HCT116 (cell line): ENCODE measurements at regions not wholly inside any gene's neighbourhood (a gene's known extent, or its start where the extent isn't known, plus 50 kb on each side); places are given as distances from the start of the nearest gene placed in this dataset.

Experiments
- ATAC-seq: fragments of 200-7000 bp; cut with Tn5 transposase; 2 replicates; pipeline ENCODE4 v1.9.1; 2020; ENCODE audit warnings: mild to moderate bottlenecking, moderate library complexity
- BruUV-seq: library from RNA; stranded (reverse); fragments of 400-500 nt; replicated peaks from 2 replicates; lab custom pipeline; 2021; lab: Mats Ljungman, UMichigan
- CTCF ChIA-PET: fragments of 300-600 bp; sonication (Branson Sonifier 250); formaldehyde crosslinking; loops from one replicate; lab custom pipeline; 2021; ENCODE audit warnings: antibody characterized with exemption; lab: Charles Lee
- POLR2A ChIA-PET: fragments of 300-600, 350-600 bp; sonication (Branson Sonifier 250); formaldehyde crosslinking; loops from one replicate; lab custom pipeline; 2021; ENCODE audit warnings: antibody characterized with exemption; lab: Charles Lee
- RAD21 ChIA-PET, 2 experiments: fragments of 300-600 bp; sonication (Branson Sonifier 250); formaldehyde crosslinking; loops; one replicate each; lab custom pipeline; 2023; ENCODE audit warnings: low total read pairs in 2 of 2; ENCODE audit not compliant: uncharacterized antibody in 2 of 2, unreplicated experiment in 2 of 2, low non-redundant PET in 1 of 2; lab: Charles Lee
- DNase-seq: peaks from one replicate; pipeline ENCODE4 v3.0.0-alpha.2; 2010; ENCODE audit warnings: low read depth, low spot score
- H2AFZ ChIP-seq: fragments of 200-600 bp; shearing (Covaris generic), sonication (generic); 2 replicates; pipeline ENCODE4 v1.6.1; 2017; ENCODE audit warnings: low read depth, mixed run types, mixed read lengths, antibody characterized with exemption, low read length; ENCODE audit not compliant: poor library complexity, severe bottlenecking
- H3K27ac ChIP-seq: 2 replicates; pipeline ENCODE4 v1.5.1; 2012; ENCODE audit warnings: low read depth, low read length
- H3K27me3 ChIP-seq: fragments of 200-600 bp; sonication (generic); 2 replicates; pipeline ENCODE4 v1.6.1; 2016; ENCODE audit warnings: mixed run types, low read length, mixed read lengths; ENCODE audit not compliant: insufficient read depth
- H3K36me3 ChIP-seq, 2 experiments: fragments of 200-500 bp in 1 of 2; fragments of 200-600 bp in 1 of 2; sonication (Bioruptor generic) in 1 of 2; sonication (generic) in 1 of 2; 2 replicates each; pipeline versions ENCODE4 v1.5.1 to v1.6.1; 2014 to 2016; ENCODE audit warnings: low read length in 2 of 2, inconsistent platforms in 1 of 2, mixed read lengths in 1 of 2, mixed run types in 1 of 2; ENCODE audit not compliant: insufficient read depth in 2 of 2, control insufficient read depth in 1 of 2
- H3K4me1 ChIP-seq, 2 experiments: fragments of 200-600 bp in 1 of 2; sonication (generic) in 1 of 2; 2 replicates each; pipeline versions ENCODE4 v1.5.1 to v1.6.1; 2012 to 2017; ENCODE audit warnings: low read length in 2 of 2, inconsistent platforms in 1 of 2, mild to moderate bottlenecking in 1 of 2, mixed read lengths in 1 of 2, mixed run types in 1 of 2, moderate library complexity in 1 of 2; ENCODE audit not compliant: insufficient read depth in 2 of 2, control insufficient read depth in 1 of 2
- H3K4me2 ChIP-seq: fragments of 200-600 bp; sonication (generic); 2 replicates; pipeline ENCODE4 v1.6.1; 2017; ENCODE audit warnings: mixed run types, low read length, mixed read lengths
- H3K4me3 ChIP-seq, 2 experiments: fragments of 200-600 bp in 1 of 2; sonication (generic) in 1 of 2; replicated peaks in 1 of 2; 2 replicates each; pipeline ENCODE4 v1.5.1; 2011 to 2016; ENCODE audit warnings: low read length in 2 of 2, control low read depth in 1 of 2, low read depth in 1 of 2, mild to moderate bottlenecking in 1 of 2, mixed read lengths in 1 of 2, mixed run types in 1 of 2
- H3K79me2 ChIP-seq: fragments of 200-600 bp; sonication (generic); 2 replicates; pipeline ENCODE4 v1.6.1; 2017; ENCODE audit warnings: mild to moderate bottlenecking, mixed run types, low read length, moderate library complexity, mixed read lengths; ENCODE audit not compliant: insufficient read depth
- H3K9ac ChIP-seq: fragments of 200-600 bp; sonication (generic); 2 replicates; pipeline ENCODE4 v1.6.1; 2016; ENCODE audit warnings: low read length, mixed read lengths
- H3K9me2 ChIP-seq: fragments of 200-600 bp; sonication (generic), shearing (Covaris generic); 2 replicates; pipeline ENCODE4 v1.6.1; 2017; ENCODE audit warnings: mixed run types, mild to moderate bottlenecking, moderate library complexity; ENCODE audit not compliant: insufficient read depth
- H3K9me3 ChIP-seq, 2 experiments: fragments of 200-500 bp in 1 of 2; fragments of 200-600 bp in 1 of 2; sonication (Bioruptor generic) in 1 of 2; sonication (generic) in 1 of 2; 2 replicates each; pipeline ENCODE4 v1.6.1; 2014 to 2017; ENCODE audit warnings: low read length in 2 of 2, mixed read lengths in 2 of 2, inconsistent platforms in 1 of 2, low read depth in 1 of 2, mild to moderate bottlenecking in 1 of 2, mixed run types in 1 of 2, moderate library complexity in 1 of 2; ENCODE audit not compliant: control insufficient read depth in 1 of 2, insufficient read depth in 1 of 2
- H4K20me1 ChIP-seq: fragments of 200-600 bp; sonication (generic), shearing (Covaris generic); 2 replicates; pipeline ENCODE4 v1.6.1; 2017; ENCODE audit warnings: mixed run types, mild to moderate bottlenecking, moderate library complexity; ENCODE audit not compliant: insufficient read depth
- CBX3 ChIP-seq: IDR thresholded peaks from 2 replicates; pipeline ENCODE4 v1.6.1; 2012; ENCODE audit warnings: low read depth
- POLR2A ChIP-seq: IDR thresholded peaks from 2 replicates; pipeline ENCODE4 v1.7.0; 2011; ENCODE audit warnings: borderline replicate concordance; ENCODE audit not compliant: insufficient read depth, insufficient read length; ENCODE audit errors: extremely low read depth
- SP1 ChIP-seq: IDR thresholded peaks from 2 replicates; pipeline ENCODE4 v1.6.1; 2012; ENCODE audit warnings: low read depth
- YY1 ChIP-seq: IDR thresholded peaks from 2 replicates; pipeline ENCODE4 v1.6.1; 2011; ENCODE audit warnings: low read length, low read depth, moderate library complexity, mild to moderate bottlenecking; ENCODE audit not compliant: insufficient replicate concordance; ENCODE audit errors: extremely low read depth
- intact Hi-C: fragments of 100-400 bp; cut with micrococcal nuclease; formaldehyde crosslinking; loops from 2 replicates; pipeline ENCODE4 v1.10.0; 2022

- TF ChIP-seq CBX3, result peak; percentile 57; the same call in 1 of the 2 replicates
- TF ChIP-seq YY1, result no peak
- Histone ChIP-seq H3K4me1 (peaks cover 0 to 3% of the 10 kb centered on the region in 2 experiments; a peak in 2 of 4 replicates), H3K9me3 (peaks cover 0 to 8% of the 10 kb centered on the region in 2 experiments; a peak in 1 of 4 replicates), H3K9ac (no peak overlapping the region), H3K4me3 (no peak overlapping the region), H3K27ac (no peak overlapping the region), H4K20me1 (no peaks in the 10 kb centered on the region), H3K36me3 (0 out of 4 replicates have a peak, but pooled peaks cover 0 to 5% of the 10 kb centered on the region in 2 experiments), H3K27me3 (no peaks in the 10 kb centered on the region), H3K9me2 (no peaks in the 10 kb centered on the region), H2AFZ (no peak overlapping the region), H3K79me2 (peaks cover 90% of the 10 kb centered on the region), H3K4me2 (no peak overlapping the region)
- BruUV-seq, result no TSS peak
- ChIA-PET RAD21 (no interaction called here), CTCF (no interaction called here), POLR2A (no interaction called here)
- intact Hi-C loops, result no loop called here
- no peak for DNase-seq
- no peak for ATAC-seq
These were observed 413.4 kb downstream of the SOX9 start for GRCh38 chr17:72534265-72534664.

DNA sequence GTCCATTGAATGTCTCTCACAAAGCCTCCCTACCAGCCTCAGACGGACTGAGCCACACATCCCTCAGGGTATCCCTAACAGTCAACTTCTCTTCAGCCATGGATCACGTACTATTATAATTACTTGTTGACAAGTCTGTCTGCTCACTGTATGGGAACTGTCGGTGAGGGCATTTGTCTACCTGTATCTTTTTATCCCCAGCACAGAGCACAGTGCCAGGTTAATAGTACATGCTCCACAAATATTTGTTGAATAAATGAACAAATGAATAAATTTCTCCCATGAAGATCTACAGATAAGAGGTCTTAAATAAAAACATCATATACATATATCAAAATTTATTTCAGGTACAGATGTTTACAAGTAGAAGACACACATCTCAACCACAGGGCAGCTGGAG is 414.0 kb downstream of the SOX9 start:
- ChIA-PET POLR2A (no interaction called here), RAD21 (no interaction called here), CTCF (no interaction called here)
- intact Hi-C loops, result loop anchor here (5.0 kb wide), 1 partner anchor 772 kb away; no protein-coding TSS in a partner anchor
- 0 out of 4 replicates have a peak, but pooled peaks cover 0 to 5% of the 10 kb centered on the region in 2 experiments for H3K36me3 ChIP-seq
- no peak for DNase-seq
- no peak overlapping the region for H3K9ac ChIP-seq
- H3K79me2 ChIP-seq, result peaks cover 90% of the 10 kb centered on the region
- no peak for ATAC-seq
- H4K20me1 ChIP-seq, result no peaks in the 10 kb centered on the region
- no peak overlapping the region for H3K4me3 ChIP-seq
- no peak overlapping the region for H3K27ac ChIP-seq
- H3K9me3 ChIP-seq, result peaks cover 0 to 8% of the 10 kb centered on the region in 2 experiments; a peak in 1 of 4 replicates
- no peak for TF ChIP-seq POLR2A
- no peak for TF ChIP-seq SP1
- H3K4me1 ChIP-seq, result peaks cover 4 to 8% of the 10 kb centered on the region in 2 experiments
- BruUV-seq, result no TSS peak
- no peaks in the 10 kb centered on the region for H3K9me2 ChIP-seq
- no peak overlapping the region for H2AFZ ChIP-seq
- no peak overlapping the region for H3K4me2 ChIP-seq
- H3K27me3 ChIP-seq, result no peaks in the 10 kb centered on the region
